ENCODE measurements at regions not wholly inside any gene's neighbourhood (a gene's known extent, or its start where the extent isn't known, plus 50 kb on each side); places are given as distances from the start of the nearest gene placed in this dataset.
"Not testable (repeated sequence)": the region's sequence is repeated elsewhere in the genome, so short reads cannot be mapped to it uniquely, and the experiment has no call there.

DNA sequence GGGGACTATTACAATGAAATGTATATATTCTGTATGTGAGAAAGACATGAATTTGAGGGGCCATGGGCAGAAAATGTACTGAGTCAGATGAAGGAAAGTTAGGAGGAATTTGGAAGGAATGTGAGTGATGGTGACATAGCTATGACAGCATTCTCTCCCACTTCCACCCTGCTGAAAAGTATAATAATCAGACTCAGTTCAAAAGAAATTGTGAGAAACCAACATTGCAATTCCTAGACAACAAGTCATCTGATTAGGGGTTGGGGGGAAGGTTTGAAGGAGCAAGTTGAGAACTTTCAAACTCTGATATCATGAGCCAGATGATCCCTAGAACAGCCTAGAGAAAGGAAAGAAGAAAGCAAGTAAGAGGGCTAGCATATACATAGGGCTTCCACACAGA, 370.6 kb downstream of the DMRTA1 start:
- in situ Hi-C loops (cut with HindIII; ENCODE audit: low sequenced_read_pairs), result no loop called here

- in situ Hi-C loops (cut with HindIII; ENCODE audit: low sequenced_read_pairs), result no loop called here
Measured at GRCh38 chr9:22829236-22829635, 382.6 kb downstream of the DMRTA1 start.

GRCh38 chr9:22838266-22838665, 391.6 kb downstream of the DMRTA1 start:
- in situ Hi-C loops (cut with HindIII; ENCODE audit: low sequenced_read_pairs), result no loop called here

- in situ Hi-C loops (cut with HindIII; ENCODE audit: low sequenced_read_pairs), result no loop called here
Measured at GRCh38 chr9:22840641-22841040, 394.0 kb downstream of the DMRTA1 start.

- in situ Hi-C loops (cut with HindIII; ENCODE audit: low sequenced_read_pairs), result not testable (repeated sequence)
Measured at GRCh38 chr9:22845243-22845642, 398.6 kb downstream of the DMRTA1 start.

- in situ Hi-C loops (cut with HindIII; ENCODE audit: low sequenced_read_pairs), result no loop called here
Measured at GRCh38 chr9:22855980-22856379, 409.4 kb downstream of the DMRTA1 start.

DNA sequence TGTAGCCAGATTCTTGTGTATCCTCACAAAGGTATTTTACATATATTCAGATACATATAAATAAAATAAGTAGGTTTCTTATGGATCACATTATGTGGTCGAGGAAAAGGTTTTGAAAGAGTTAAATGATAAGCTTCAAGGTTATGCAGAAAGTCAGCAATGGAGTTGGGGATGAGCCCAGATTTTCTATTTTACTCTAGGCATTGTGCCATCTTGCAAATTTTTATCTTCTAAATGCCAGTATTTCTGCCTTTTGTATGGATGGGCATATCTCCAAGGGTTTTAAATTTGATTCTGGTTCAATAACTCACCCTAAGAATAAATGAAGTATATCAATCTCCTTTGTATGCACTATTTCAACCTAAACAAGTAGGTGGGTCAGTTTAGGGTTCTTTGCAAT, 410.7 kb downstream of the DMRTA1 start:
- in situ Hi-C loops (cut with HindIII; ENCODE audit: low sequenced_read_pairs), result no loop called here

- in situ Hi-C loops (cut with HindIII; ENCODE audit: low sequenced_read_pairs), result no loop called here
Measured at GRCh38 chr9:22863106-22863505, 416.5 kb downstream of the DMRTA1 start.

DNA sequence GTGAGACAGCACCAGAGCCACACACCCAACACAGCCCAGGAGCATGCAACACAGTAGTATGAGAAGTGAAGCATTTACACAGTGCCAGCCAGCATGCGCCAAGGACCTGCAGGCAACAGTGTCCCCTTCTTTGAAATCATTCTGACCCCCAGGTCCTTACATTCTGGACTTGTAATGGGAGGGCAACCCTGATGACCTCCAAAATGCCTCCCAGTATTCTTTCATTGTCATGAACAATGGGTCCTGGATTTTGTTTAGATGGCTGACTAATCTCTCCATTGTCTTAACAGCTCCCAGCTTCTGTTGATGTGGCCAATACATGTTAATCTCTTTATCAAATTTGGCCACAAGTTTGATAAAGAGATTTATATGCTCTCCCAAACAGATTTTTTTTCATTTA, 417.1 kb downstream of the DMRTA1 start:
- in situ Hi-C loops (cut with HindIII; ENCODE audit: low sequenced_read_pairs), result no loop called here

- in situ Hi-C loops (cut with HindIII; ENCODE audit: low sequenced_read_pairs), result no loop called here
Measured at GRCh38 chr9:22893196-22893843, 446.7 kb downstream of the DMRTA1 start.

DNA sequence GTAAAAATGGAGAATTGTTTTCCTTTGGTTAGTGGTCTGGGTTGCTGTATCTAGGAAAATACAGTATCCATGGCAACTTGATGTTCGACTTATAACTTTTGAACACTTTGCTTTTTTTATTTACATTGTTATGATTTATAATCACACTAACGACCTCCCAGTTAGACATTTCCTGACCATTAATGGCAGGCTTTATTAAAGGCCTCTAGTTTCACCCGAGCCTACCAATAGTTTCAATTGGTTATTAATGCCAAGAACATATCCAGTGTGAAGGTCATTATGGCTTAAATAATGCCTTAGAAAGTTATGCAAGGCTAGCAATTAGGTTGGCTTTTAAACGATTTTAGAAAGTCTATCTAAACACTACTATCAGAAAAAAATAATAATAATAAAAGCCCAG, 452.0 kb downstream of the DMRTA1 start:
- in situ Hi-C loops (cut with HindIII; ENCODE audit: low sequenced_read_pairs), result no loop called here

GRCh38 chr9:22911632-22912031, 465.0 kb downstream of the DMRTA1 start:
- in situ Hi-C loops (cut with HindIII; ENCODE audit: low sequenced_read_pairs), result no loop called here

DNA sequence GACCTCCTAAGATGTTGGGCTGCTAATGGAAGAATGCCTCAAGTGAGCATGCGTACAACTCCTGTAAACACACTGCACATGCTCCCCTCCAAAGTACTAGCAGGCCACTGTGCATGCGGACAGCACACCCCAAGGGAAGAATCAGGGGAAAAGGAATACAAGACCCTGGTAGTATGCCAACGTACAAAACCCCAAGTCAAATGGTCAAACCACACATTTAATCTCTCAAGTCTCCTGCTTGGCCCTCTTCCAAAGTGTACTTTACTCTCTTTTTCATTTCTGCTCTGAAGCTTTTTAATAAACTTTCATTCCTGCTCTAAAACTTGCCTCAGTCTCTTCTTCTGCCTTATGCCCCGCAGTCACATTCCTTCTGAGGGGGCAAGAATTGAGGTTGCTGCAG, 466.4 kb downstream of the DMRTA1 start:
- in situ Hi-C loops (cut with HindIII; ENCODE audit: low sequenced_read_pairs), result no loop called here

DNA sequence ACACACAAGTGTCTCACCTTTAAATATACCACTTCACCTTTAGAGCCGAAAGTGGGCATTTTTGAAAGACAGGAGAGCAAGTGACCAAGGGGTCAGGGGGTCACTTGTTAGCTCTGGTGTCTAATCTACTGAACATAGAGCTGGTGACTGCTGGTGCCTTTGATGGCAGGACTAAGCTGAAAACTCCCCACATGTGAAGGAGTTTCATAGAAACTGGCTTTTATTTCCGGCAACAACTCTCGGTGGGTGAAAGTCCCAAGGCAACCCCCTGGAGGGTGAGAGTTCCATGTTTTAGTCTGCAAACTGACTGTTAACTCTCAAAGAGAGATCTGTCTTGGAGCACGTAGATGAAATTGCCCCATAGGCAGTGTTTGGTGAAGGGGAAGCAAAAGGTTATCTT, 466.9 kb downstream of the DMRTA1 start:
- in situ Hi-C loops (cut with HindIII; ENCODE audit: low sequenced_read_pairs), result no loop called here

DNA sequence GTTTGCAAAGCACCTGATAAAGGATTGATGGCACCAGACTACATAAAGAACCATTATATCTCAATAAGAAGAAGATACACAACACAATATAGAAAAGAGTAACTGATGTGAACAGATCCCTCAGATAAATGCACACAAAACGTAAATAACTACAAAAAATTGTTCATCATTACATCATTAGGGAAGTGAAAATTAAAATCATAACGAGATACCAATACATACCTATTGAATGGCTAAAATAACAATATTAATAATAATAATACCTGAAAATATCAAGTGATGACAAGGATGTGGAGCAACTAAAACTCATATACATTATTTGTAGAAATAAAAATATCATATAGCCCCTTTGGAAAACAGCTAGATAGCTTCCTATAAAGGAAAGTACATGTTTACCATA, 469.5 kb downstream of the DMRTA1 start:
- in situ Hi-C loops (cut with HindIII; ENCODE audit: low sequenced_read_pairs), result no loop called here

DNA sequence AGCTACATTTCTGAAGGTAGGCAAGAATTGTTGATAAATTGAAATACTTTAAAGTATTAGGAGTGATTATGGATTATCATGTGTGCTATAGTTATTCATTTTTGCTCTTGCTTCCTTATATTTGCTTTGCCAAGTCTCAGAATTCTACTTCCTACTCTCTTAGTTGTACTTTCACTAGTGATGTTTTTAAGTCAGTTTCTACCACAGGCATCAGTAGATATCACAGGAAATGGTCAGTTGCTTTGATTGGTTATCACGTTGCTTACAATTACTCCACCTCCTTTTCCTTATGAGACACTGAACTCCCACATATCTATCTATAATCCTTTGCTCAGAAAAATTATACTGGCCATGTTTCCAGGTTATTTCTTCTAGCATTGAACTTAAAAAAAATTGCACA, 472.8 kb downstream of the DMRTA1 start:
- in situ Hi-C loops (cut with HindIII; ENCODE audit: low sequenced_read_pairs), result no loop called here

GRCh38 chr9:22921742-22922141, 475.1 kb downstream of the DMRTA1 start:
- in situ Hi-C loops (cut with HindIII; ENCODE audit: low sequenced_read_pairs), result no loop called here

GRCh38 chr9:22922222-22922621, 475.6 kb downstream of the DMRTA1 start:
- in situ Hi-C loops (cut with HindIII; ENCODE audit: low sequenced_read_pairs), result no loop called here

DNA sequence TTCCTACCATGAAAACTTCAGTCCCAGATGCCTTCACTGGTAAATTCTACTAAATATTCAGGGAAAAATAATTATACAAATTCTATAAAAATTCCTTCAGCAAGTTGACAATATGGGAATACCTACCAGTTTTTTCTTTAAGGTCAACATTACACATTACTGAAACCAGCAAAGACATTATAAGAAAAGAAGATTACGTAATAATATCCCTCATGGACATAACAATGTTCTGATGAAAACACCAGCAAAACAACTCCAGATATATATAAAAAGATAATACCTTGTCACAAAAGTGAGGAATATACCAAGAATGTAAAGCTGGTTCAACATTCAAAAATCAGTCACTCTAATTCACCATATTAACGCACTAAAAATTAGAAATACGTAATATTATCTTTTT, 507.9 kb downstream of the DMRTA1 start:
- in situ Hi-C loops (cut with HindIII; ENCODE audit: low sequenced_read_pairs), result no loop called here

DNA sequence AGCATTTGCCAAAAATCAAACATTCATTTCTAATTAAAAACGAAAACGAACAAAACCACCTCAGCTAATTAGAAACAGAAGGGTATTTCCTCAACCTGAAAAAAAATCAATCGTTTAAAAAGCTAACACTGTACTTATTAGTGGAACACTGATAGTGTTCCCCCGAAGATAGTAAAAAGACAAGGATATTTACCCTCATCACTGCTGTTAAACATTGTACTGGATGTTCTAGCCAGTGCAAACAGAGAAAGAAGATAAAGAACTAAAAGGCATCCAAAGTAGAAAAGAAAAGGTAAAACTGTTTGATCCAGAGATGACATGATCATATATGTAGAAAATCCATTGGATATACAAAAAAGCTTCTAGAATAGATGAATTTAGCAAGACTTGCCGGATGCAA, 508.3 kb downstream of the DMRTA1 start:
- in situ Hi-C loops (cut with HindIII; ENCODE audit: low sequenced_read_pairs), result no loop called here

GRCh38 chr9:22969350-22969979, 522.8 kb downstream of the DMRTA1 start:
- in situ Hi-C loops (cut with HindIII; ENCODE audit: low sequenced_read_pairs), result no loop called here

DNA sequence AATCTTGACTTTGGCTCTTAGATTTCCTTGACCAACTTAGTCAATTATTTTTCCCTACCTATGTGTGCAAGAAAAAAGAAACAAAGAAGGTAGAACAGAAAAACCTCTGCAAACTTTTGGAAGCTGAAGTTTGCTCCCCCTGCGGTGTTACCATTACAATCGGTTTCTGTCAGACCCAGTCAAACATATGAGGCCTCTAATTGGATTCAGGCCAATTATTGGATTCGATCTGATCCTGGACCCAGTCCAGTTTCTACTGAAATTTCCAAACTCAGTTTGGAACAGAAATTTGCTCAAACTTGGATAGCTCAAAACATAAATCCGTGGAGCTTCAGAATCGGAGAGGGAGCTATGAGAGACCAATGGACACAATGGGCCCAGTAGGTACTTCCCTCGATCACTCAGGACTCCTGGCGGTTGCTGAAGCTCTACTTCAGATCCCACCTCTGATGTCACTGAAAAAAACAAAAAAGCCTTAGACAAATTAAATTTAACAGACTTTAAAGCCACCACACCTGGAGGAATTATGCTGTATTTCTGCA, 523.9 kb downstream of the DMRTA1 start:
- in situ Hi-C loops (cut with HindIII; ENCODE audit: low sequenced_read_pairs), result no loop called here

GRCh38 chr9:22975951-22976350, 529.3 kb downstream of the DMRTA1 start:
- in situ Hi-C loops (cut with HindIII; ENCODE audit: low sequenced_read_pairs), result no loop called here
